H1 (cell line): ENCODE measurements at regions not wholly inside any gene's neighbourhood (a gene's known extent, or its start where the extent isn't known, plus 50 kb on each side); places are given as distances from the start of the nearest gene placed in this dataset.

ENCODE experiments used
- CTCF ChIA-PET: fragments of 300-600 bp; sonication (Branson Sonifier 250); formaldehyde crosslinking; loops from one replicate; lab custom pipeline; 2021; ENCODE audit not compliant: partially characterized antibody; lab: Charles Lee
- POLR2A ChIA-PET: fragments of 300-600 bp; sonication (Branson Sonifier 250); formaldehyde crosslinking; loops from one replicate; lab custom pipeline; 2021; ENCODE audit warnings: inconsistent platforms; ENCODE audit not compliant: partially characterized antibody; lab: Charles Lee
- DNase-seq, 2 experiments: peaks; one replicate each; pipeline versions ENCODE4 v3.0.0 to v3.0.0-alpha.2; 2010 to 2022; ENCODE audit warnings: low spot score in 2 of 2, low read depth in 1 of 2, mixed read lengths in 1 of 2
- FAIRE-seq: peaks from 2 replicates; lab custom pipeline; 2011; peaks lifted over from hg19 to GRCh38; lab: Jason Lieb, UNC
- H2AFZ ChIP-seq: 2 replicates; pipeline ENCODE4 v1.8.1; 2012; ENCODE audit warnings: low read length, inconsistent platforms
- H2AK5ac ChIP-seq: 2 replicates; pipeline ENCODE4 v1.6.1; 2013; ENCODE audit warnings: low read depth, low read length
- H2BK120ac ChIP-seq: replicated peaks from 2 replicates; pipeline ENCODE3; 2013; ENCODE audit warnings: low read depth, low read length, inconsistent platforms
- H2BK12ac ChIP-seq: 2 replicates; pipeline ENCODE4 v1.6.1; 2013; ENCODE audit warnings: low read depth, low read length
- H2BK15ac ChIP-seq: 2 replicates; pipeline ENCODE4 v1.6.1; 2013; ENCODE audit warnings: low read length
- H2BK20ac ChIP-seq: 2 replicates; pipeline ENCODE4 v1.6.1; 2013; ENCODE audit warnings: low read length
- H2BK5ac ChIP-seq: 2 replicates; pipeline ENCODE4 v1.6.1; 2013; ENCODE audit warnings: low read depth, low read length
- H3K14ac ChIP-seq: 2 replicates; pipeline ENCODE4 v1.6.1; 2013; ENCODE audit warnings: inconsistent platforms; ENCODE audit not compliant: insufficient read length
- H3K18ac ChIP-seq: 2 replicates; pipeline ENCODE4 v1.6.1; 2013; ENCODE audit warnings: low read length; ENCODE audit errors: extremely low read depth
- H3K23ac ChIP-seq: 2 replicates; pipeline ENCODE4 v1.6.1; 2013; ENCODE audit warnings: inconsistent platforms; ENCODE audit not compliant: insufficient read length
- H3K23me2 ChIP-seq: 2 replicates; pipeline ENCODE4 v1.6.1; 2013; ENCODE audit warnings: low read depth, low read length
- H3K27ac ChIP-seq: 2 replicates; pipeline ENCODE4 v1.6.1; 2011; ENCODE audit warnings: low read depth, low read length, inconsistent platforms
- H3K27me3 ChIP-seq, 4 experiments: replicated peaks in 1 of 4; 1 replicate in 1 of 4; 2 replicates in 3 of 4; pipeline versions ENCODE4 v1.6.1 to v1.8.1; 2011 to 2013; ENCODE audit warnings: low read length in 3 of 4, mild to moderate bottlenecking in 3 of 4, inconsistent platforms in 2 of 4, mixed read lengths in 2 of 4, moderate library complexity in 1 of 4; ENCODE audit not compliant: control insufficient read depth in 3 of 4, insufficient read depth in 3 of 4; ENCODE audit errors: extremely low read depth in 1 of 4
- H3K36me3 ChIP-seq, 4 experiments: 2 replicates each; pipeline versions ENCODE4 v1.6.1 to v1.8.1; 2011 to 2013; ENCODE audit warnings: mild to moderate bottlenecking in 4 of 4, low read length in 3 of 4, moderate library complexity in 2 of 4, control low read depth in 1 of 4, inconsistent platforms in 1 of 4; ENCODE audit not compliant: insufficient read depth in 4 of 4, control insufficient read depth in 2 of 4
- H3K4ac ChIP-seq: replicated peaks from 2 replicates; pipeline ENCODE3; 2013; ENCODE audit warnings: low read length, low read depth, mixed read lengths, inconsistent platforms; ENCODE audit not compliant: insufficient read length
- H3K4me1 ChIP-seq, 4 experiments: replicated peaks in 1 of 4; 1 replicate in 1 of 4; 2 replicates in 3 of 4; pipeline versions ENCODE4 v1.6.1 to v1.8.1; 2011 to 2013; ENCODE audit warnings: low read length in 3 of 4, inconsistent platforms in 2 of 4, mixed read lengths in 1 of 4; ENCODE audit not compliant: insufficient read depth in 4 of 4, control insufficient read depth in 3 of 4
- H3K4me2 ChIP-seq, 2 experiments: 2 replicates each; pipeline versions ENCODE4 v1.6.1 to v1.8.1; 2011 to 2013; ENCODE audit warnings: low read depth in 2 of 2, low read length in 2 of 2, control low read depth in 1 of 2, inconsistent platforms in 1 of 2, mild to moderate bottlenecking in 1 of 2; ENCODE audit not compliant: insufficient read depth in 1 of 2
- H3K4me3 ChIP-seq, 4 experiments: fragments of 200-600, 300-600 bp in 1 of 4; sonication (generic), shearing (Covaris generic), sonication (Bioruptor Twin) in 1 of 4; 2 replicates each; pipeline versions ENCODE4 v1.5.1 to v1.8.1; 2011 to 2016; ENCODE audit warnings: low read length in 4 of 4, low read depth in 3 of 4, control low read depth in 2 of 4, inconsistent platforms in 2 of 4, mild to moderate bottlenecking in 2 of 4, mixed read lengths in 1 of 4, moderate library complexity in 1 of 4; ENCODE audit not compliant: insufficient read depth in 2 of 4; ENCODE audit errors: extremely low read depth in 1 of 4
- H3K56ac ChIP-seq: replicated peaks from 2 replicates; pipeline ENCODE3; 2013; ENCODE audit warnings: low read depth, mild to moderate bottlenecking, mixed read lengths, low read length, inconsistent platforms; ENCODE audit not compliant: insufficient read length
- H3K79me1 ChIP-seq: 2 replicates; pipeline ENCODE4 v1.6.1; 2013; ENCODE audit warnings: low read depth, low read length, control low read depth
- H3K79me2 ChIP-seq, 2 experiments: 2 replicates each; pipeline versions ENCODE4 v1.6.1 to v1.8.1; 2012 to 2013; ENCODE audit warnings: low read length in 2 of 2, mild to moderate bottlenecking in 2 of 2, inconsistent platforms in 1 of 2; ENCODE audit not compliant: insufficient read depth in 2 of 2, control insufficient read depth in 1 of 2
- H3K9ac ChIP-seq, 4 experiments: replicated peaks in 1 of 4; 1 replicate in 1 of 4; 2 replicates in 3 of 4; pipeline versions ENCODE4 v1.6.1 to v1.8.1; 2011 to 2013; ENCODE audit warnings: low read depth in 3 of 4, low read length in 3 of 4, control low read depth in 2 of 4, mild to moderate bottlenecking in 2 of 4, moderate library complexity in 2 of 4, inconsistent platforms in 1 of 4; ENCODE audit errors: extremely low read depth in 1 of 4
- H3K9me3 ChIP-seq, 2 experiments: 2 replicates each; pipeline versions ENCODE4 v1.6.1 to v1.8.1; 2012 to 2013; ENCODE audit warnings: mild to moderate bottlenecking in 2 of 2, moderate library complexity in 2 of 2, control low read depth in 1 of 2, inconsistent platforms in 1 of 2, low read depth in 1 of 2, low read length in 1 of 2, mixed read lengths in 1 of 2; ENCODE audit not compliant: insufficient read depth in 2 of 2
- H4K20me1 ChIP-seq, 2 experiments: replicated peaks in 1 of 2; 2 replicates each; pipeline versions ENCODE3 to v1.8.1; 2011 to 2013; ENCODE audit warnings: inconsistent platforms in 2 of 2, low read length in 2 of 2, mild to moderate bottlenecking in 1 of 2; ENCODE audit not compliant: insufficient read depth in 2 of 2, control insufficient read depth in 1 of 2
- H4K5ac ChIP-seq: 2 replicates; pipeline ENCODE4 v1.6.1; 2013; ENCODE audit warnings: low read length, low read depth, mixed read lengths, inconsistent platforms; ENCODE audit not compliant: insufficient read length
- H4K8ac ChIP-seq: 2 replicates; pipeline ENCODE4 v1.8.0; 2013; ENCODE audit warnings: mild to moderate bottlenecking, moderate library complexity, low read length, inconsistent platforms; ENCODE audit not compliant: insufficient read depth; ENCODE audit errors: extremely low read depth
- H4K91ac ChIP-seq: replicated peaks from 2 replicates; pipeline ENCODE3; 2013; ENCODE audit warnings: low read length, mixed read lengths, inconsistent platforms; ENCODE audit not compliant: insufficient read length
- CEBPB ChIP-seq: IDR thresholded peaks from 2 replicates; pipeline ENCODE4 v1.6.1; 2012; ENCODE audit warnings: low read depth, low read length
- CHD1 ChIP-seq: IDR thresholded peaks from 2 replicates; pipeline ENCODE4 v1.6.1; 2012; ENCODE audit warnings: low read depth, low read length, improper control_type of control experiment
- EZH2 ChIP-seq: fragments of 200-600 bp; sonication (generic); IDR thresholded peaks from 2 replicates; pipeline ENCODE4 v1.7.1; 2012; ENCODE audit warnings: low read depth, mild to moderate bottlenecking, moderate library complexity, low read length, inconsistent platforms; ENCODE audit not compliant: severe bottlenecking
- FOSL1 ChIP-seq: IDR thresholded peaks from 2 replicates; pipeline ENCODE4 v1.6.1; 2011; ENCODE audit warnings: mild to moderate bottlenecking, low read depth, low read length, moderate library complexity; ENCODE audit not compliant: insufficient read depth
- GABPA ChIP-seq: IDR thresholded peaks from 2 replicates; pipeline ENCODE4 v1.6.1; 2011; ENCODE audit warnings: mild to moderate bottlenecking, low read length, moderate library complexity, borderline replicate concordance; ENCODE audit not compliant: insufficient read depth
- GTF2F1 ChIP-seq: IDR thresholded peaks from 2 replicates; pipeline ENCODE4 v1.6.1; 2012; ENCODE audit warnings: low read depth, low read length, improper control_type of control experiment, borderline replicate concordance
- JUN ChIP-seq: IDR thresholded peaks from 2 replicates; pipeline ENCODE4 v1.6.1; 2011; ENCODE audit warnings: low read depth, mild to moderate bottlenecking, improper control_type of control experiment, low read length
- KDM5A ChIP-seq: fragments of 200-600 bp; IDR thresholded peaks from 2 replicates; pipeline ENCODE4 v1.7.1; 2012; ENCODE audit warnings: mild to moderate bottlenecking, low read length, inconsistent platforms, mixed read lengths
- RBBP5 ChIP-seq: IDR thresholded peaks from 2 replicates; pipeline ENCODE4 v1.7.1; 2012; ENCODE audit warnings: low read depth, mild to moderate bottlenecking, inconsistent platforms, low read length, moderate library complexity, borderline replicate concordance
- SUZ12 ChIP-seq: fragments of 200-600 bp; sonication (generic); IDR thresholded peaks from 2 replicates; pipeline ENCODE4 v1.6.1; 2012; ENCODE audit warnings: mild to moderate bottlenecking, inconsistent platforms, low read length, moderate library complexity, mixed read lengths
- TBP ChIP-seq: IDR thresholded peaks from 2 replicates; pipeline ENCODE4 v1.6.1; 2011; ENCODE audit warnings: low read depth, low read length, improper control_type of control experiment
- USF2 ChIP-seq: IDR thresholded peaks from 2 replicates; pipeline ENCODE4 v1.6.1; 2011; ENCODE audit warnings: low read length, improper control_type of control experiment
- WGBS, 2 experiments: shearing (Covaris generic) in 1 of 2; methylation state at CpG; one replicate each; pipeline versions ENCODE4 v1.1.6 to v1.1.7; 2013 to 2015; ENCODE audit warnings: low lambda C conversion rate in 2 of 2, mixed read lengths in 2 of 2, inconsistent platforms in 1 of 2, low coverage in 1 of 2, missing lambda C conversion rate in 1 of 2; ENCODE audit not compliant: insufficient replicate concordance in 2 of 2, insufficient coverage in 1 of 2, insufficient read length in 1 of 2; ENCODE audit errors: extremely low coverage in 1 of 2, missing lambda C conversion rate in 1 of 2; 5-methylcytosine and 5-hydroxymethylcytosine counted together

GRCh38 chr11:131290185-131290584 is 80.2 kb upstream of the NTM start:
- H2BK120ac ChIP-seq: no peak overlapping the region
- no peak overlapping the region for H2AFZ ChIP-seq
- H3K23ac ChIP-seq: no peak overlapping the region
- no peak overlapping the region for H3K27ac ChIP-seq
- H3K9ac ChIP-seq: no peak overlapping the region
- peaks cover 2% of the 10 kb centered on the region; the same call in 1 of the 2 replicates for H3K79me1 ChIP-seq
- no peak overlapping the region for H3K14ac ChIP-seq
- TF ChIP-seq KDM5A (no peak), GABPA (no peak), USF2 (no peak), SUZ12 (no peak), CHD1 (no peak), FOSL1 (no peak), GTF2F1 (no peak), JUN (no peak), TBP (no peak), RBBP5 (no peak), EZH2 (no peak), CEBPB (no peak)
- no peak overlapping the region for H3K56ac ChIP-seq
- no peaks in the 10 kb centered on the region for H3K23me2 ChIP-seq
- H2BK5ac ChIP-seq: no peak overlapping the region
- H3K36me3 ChIP-seq: peaks cover 0 to 8% (median 2%) of the 10 kb centered on the region in 4 experiments; a peak in 4 of 8 replicates
- no peaks in the 10 kb centered on the region for H3K27me3 ChIP-seq
- H4K5ac ChIP-seq: no peak overlapping the region
- H2BK12ac ChIP-seq: no peak overlapping the region
- ChIA-PET POLR2A (interaction anchor here (0.8 to 1.9 kb wide), 4 partner anchors 8 to 37 kb away, joined by 3 to 6 read pairs (median 4); no protein-coding TSS in a partner anchor), CTCF (interaction anchor here (1.1 kb wide), 2 partner anchors 72 to 160 kb away, joined by 3 read pairs; no protein-coding TSS in a partner anchor)
- no peak overlapping the region for H3K4ac ChIP-seq
- H3K4me1 ChIP-seq: peaks cover 0 to 10% (median 7%) of the 10 kb centered on the region in 4 experiments; a peak in 6 of 7 replicates
- H3K4me3 ChIP-seq: no peak overlapping the region
- H2BK15ac ChIP-seq: no peak overlapping the region
- no peaks in the 10 kb centered on the region for H4K20me1 ChIP-seq
- DNase-seq: no peak
- no peak for FAIRE-seq
- H3K79me2 ChIP-seq: peaks cover 0 to 69% of the 10 kb centered on the region in 2 experiments; a peak in 3 of 4 replicates
- no peak overlapping the region for H2BK20ac ChIP-seq
- H2AK5ac ChIP-seq: no peak overlapping the region
- no peak overlapping the region for H4K8ac ChIP-seq
- no peaks in the 10 kb centered on the region for H3K9me3 ChIP-seq
- H3K4me2 ChIP-seq: peak overlapping the region in 1 of 2 experiments; percentile 15; a peak in 2 of 4 replicates
- no peak overlapping the region for H4K91ac ChIP-seq
- WGBS, 2 experiments: 73% methylated on average over 3 of the region's 3 CpGs; no CpG with 5 or more reads in 1 of the 2 experiments
- no peak overlapping the region for H3K18ac ChIP-seq
